Neuronal stem cell (in vitro differentiated cells): ENCODE measurements at regions not wholly inside any gene's neighbourhood (a gene's known extent, or its start where the extent isn't known, plus 50 kb on each side); places are given as distances from the start of the nearest gene placed in this dataset.

Experiments
- DNase-seq: peaks from one replicate; pipeline ENCODE4 v3.0.0-alpha.2; 2013; ENCODE audit warnings: low spot score
- H2AFZ ChIP-seq: one replicate; pipeline ENCODE4 v1.6.1; 2013; ENCODE audit warnings: mild to moderate bottlenecking, low read length, inconsistent platforms
- H2AK5ac ChIP-seq: 2 replicates; pipeline ENCODE4 v1.6.1; 2013; ENCODE audit warnings: low read depth, mild to moderate bottlenecking, inconsistent platforms, low read length, moderate library complexity, mixed read lengths
- H2BK120ac ChIP-seq: 2 replicates; pipeline ENCODE4 v1.6.1; 2013; ENCODE audit warnings: low read depth, mild to moderate bottlenecking, inconsistent platforms, low read length, moderate library complexity, mixed read lengths
- H2BK12ac ChIP-seq: one replicate; pipeline ENCODE4 v1.6.1; 2013; ENCODE audit warnings: low read length, inconsistent platforms
- H2BK15ac ChIP-seq: 2 replicates; pipeline ENCODE4 v1.6.1; 2013; ENCODE audit warnings: mild to moderate bottlenecking, low read length, inconsistent platforms, mixed read lengths
- H2BK5ac ChIP-seq: one replicate; pipeline ENCODE4 v1.6.1; 2013; ENCODE audit warnings: inconsistent platforms, mild to moderate bottlenecking, low read length, moderate library complexity
- H3K14ac ChIP-seq: one replicate; pipeline ENCODE4 v1.6.1; 2013; ENCODE audit warnings: low read length, inconsistent platforms
- H3K18ac ChIP-seq: 2 replicates; pipeline ENCODE4 v1.6.1; 2013; ENCODE audit warnings: low read length, inconsistent platforms
- H3K23ac ChIP-seq: 2 replicates; pipeline ENCODE4 v1.6.1; 2013; ENCODE audit warnings: low read depth, mild to moderate bottlenecking, mixed read lengths, low read length, inconsistent platforms; ENCODE audit not compliant: poor library complexity
- H3K27ac ChIP-seq: replicated peaks from 3 replicates; pipeline ENCODE4 v1.5.1; 2013; ENCODE audit warnings: low read length, inconsistent platforms
- H3K27me3 ChIP-seq, 3 experiments: 2 replicates each; pipeline ENCODE4 v1.6.1; 2013; ENCODE audit warnings: low read length in 3 of 3, mild to moderate bottlenecking in 2 of 3, inconsistent platforms in 1 of 3, low read depth in 1 of 3, mixed read lengths in 1 of 3, moderate library complexity in 1 of 3; ENCODE audit not compliant: control insufficient read depth in 3 of 3, insufficient read depth in 3 of 3
- H3K36me3 ChIP-seq, 2 donors: replicated peaks in 1 of 2; 2 replicates each; pipeline ENCODE4 v1.6.1; 2013; ENCODE audit warnings: low read length in 2 of 2; ENCODE audit not compliant: control insufficient read depth in 2 of 2, insufficient read depth in 2 of 2
- H3K4ac ChIP-seq: 2 replicates; pipeline ENCODE4 v1.6.1; 2013; ENCODE audit warnings: inconsistent platforms, mild to moderate bottlenecking, low read length, moderate library complexity
- H3K4me1 ChIP-seq, 2 donors: 1 replicate in 1 of 2; 2 replicates in 1 of 2; pipeline ENCODE4 v1.6.1; 2013; ENCODE audit warnings: low read length in 2 of 2, low read depth in 1 of 2; ENCODE audit not compliant: control insufficient read depth in 2 of 2, insufficient read depth in 1 of 2
- H3K4me2 ChIP-seq: one replicate; pipeline ENCODE4 v1.6.1; 2013; ENCODE audit warnings: mild to moderate bottlenecking, low read length, inconsistent platforms; ENCODE audit not compliant: insufficient read depth, poor library complexity, severe bottlenecking
- H3K4me3 ChIP-seq, 2 donors: 2 replicates each; pipeline ENCODE4 v1.5.1; 2013; ENCODE audit warnings: low read length in 2 of 2, mild to moderate bottlenecking in 2 of 2, inconsistent platforms in 1 of 2, moderate library complexity in 1 of 2
- H3K79me1 ChIP-seq: one replicate; pipeline ENCODE4 v1.6.1; 2013; ENCODE audit warnings: low read depth, mild to moderate bottlenecking, inconsistent platforms, low read length, moderate library complexity
- H3K9ac ChIP-seq: one replicate; pipeline ENCODE4 v1.6.1; 2013; ENCODE audit warnings: mild to moderate bottlenecking, low read depth, low read length, inconsistent platforms; ENCODE audit not compliant: poor library complexity
- H3K9me3 ChIP-seq, 2 donors: replicated peaks in 1 of 2; 2 replicates each; pipeline versions ENCODE3 to v1.6.1; 2013; ENCODE audit warnings: low read length in 2 of 2, mild to moderate bottlenecking in 2 of 2, inconsistent platforms in 1 of 2, low read depth in 1 of 2, mixed read lengths in 1 of 2, moderate library complexity in 1 of 2; ENCODE audit not compliant: control insufficient read depth in 2 of 2, insufficient read depth in 1 of 2
- H4K8ac ChIP-seq: one replicate; pipeline ENCODE4 v1.6.1; 2013; ENCODE audit warnings: low read depth, mild to moderate bottlenecking, inconsistent platforms, low read length, moderate library complexity
- H4K91ac ChIP-seq: one replicate; pipeline ENCODE4 v1.6.1; 2013; ENCODE audit warnings: low read length, low read depth, mild to moderate bottlenecking, inconsistent platforms; ENCODE audit not compliant: poor library complexity
- WGBS, 2 donors: extraction: QIAGEN DNeasy Blood & Tissue Kit; methylation state at CpG; one replicate each; pipeline ENCODE4 v1.1.7; 2013; ENCODE audit warnings: missing lambda C conversion rate in 2 of 2, mixed read lengths in 1 of 2; ENCODE audit not compliant: insufficient read length in 2 of 2, insufficient replicate concordance in 1 of 2; ENCODE audit errors: extremely low coverage in 2 of 2; 5-methylcytosine and 5-hydroxymethylcytosine counted together

- Histone ChIP-seq H3K9me3 (no peaks in the 10 kb centered on the region), H2BK12ac (no peak overlapping the region), H3K36me3 (no peaks in the 10 kb centered on the region), H2BK15ac (no peak overlapping the region), H2AFZ (no peak overlapping the region), H3K79me1 (no peaks in the 10 kb centered on the region), H3K23ac (no peak overlapping the region), H2AK5ac (no peak overlapping the region), H3K4me2 (no peak overlapping the region), H4K8ac (no peak overlapping the region), H3K18ac (no peak overlapping the region), H3K4ac (no peak overlapping the region), H2BK5ac (no peak overlapping the region), H2BK120ac (no peak overlapping the region), H4K91ac (no peak overlapping the region), H3K27me3 (no peaks in the 10 kb centered on the region), H3K9ac (no peak overlapping the region), H3K4me1 (peaks cover 0 to 4% of the 10 kb centered on the region in 2 donors), H3K27ac (no peak overlapping the region), H3K4me3 (no peak overlapping the region), H3K14ac (no peak overlapping the region)
- no CpG with 5 or more reads among the region's 2 CpGs for WGBS, 2 donors
- DNase-seq: no peak
Measured at GRCh38 chr6:108745664-108746336, 102.4 kb upstream of the ARMC2 start.

GRCh38 chr6:108746366-108746765, 101.9 kb upstream of the ARMC2 start:
- Histone ChIP-seq H2AFZ (no peak overlapping the region), H3K18ac (no peak overlapping the region), H3K79me1 (no peaks in the 10 kb centered on the region), H3K4me3 (no peak overlapping the region), H3K27ac (no peak overlapping the region), H3K9me3 (no peaks in the 10 kb centered on the region), H3K4ac (no peak overlapping the region), H3K9ac (no peak overlapping the region), H2BK120ac (no peak overlapping the region), H3K4me1 (peaks cover 0 to 4% of the 10 kb centered on the region in 2 donors), H2BK12ac (no peak overlapping the region), H3K4me2 (no peak overlapping the region), H3K14ac (no peak overlapping the region), H3K23ac (no peak overlapping the region), H3K36me3 (no peaks in the 10 kb centered on the region), H4K91ac (no peak overlapping the region), H3K27me3 (no peaks in the 10 kb centered on the region), H2BK5ac (no peak overlapping the region), H2AK5ac (no peak overlapping the region), H4K8ac (no peak overlapping the region), H2BK15ac (no peak overlapping the region)
- WGBS, 2 donors: no CpG with 5 or more reads among the region's 5 CpGs
- DNase-seq: no peak

- Histone ChIP-seq H3K4me3 (no peak overlapping the region), H2AFZ (no peak overlapping the region), H3K27me3 (no peaks in the 10 kb centered on the region), H2BK5ac (no peak overlapping the region), H2BK12ac (no peak overlapping the region), H3K23ac (no peak overlapping the region), H3K36me3 (no peaks in the 10 kb centered on the region), H3K79me1 (no peaks in the 10 kb centered on the region), H3K4ac (no peak overlapping the region), H3K9ac (no peak overlapping the region), H3K14ac (no peak overlapping the region), H4K91ac (no peak overlapping the region), H3K27ac (no peak overlapping the region), H3K4me1 (peaks cover 0 to 4% of the 10 kb centered on the region in 2 donors), H4K8ac (no peak overlapping the region), H2BK120ac (no peak overlapping the region), H3K9me3 (no peaks in the 10 kb centered on the region), H3K4me2 (no peak overlapping the region), H2AK5ac (no peak overlapping the region), H3K18ac (no peak overlapping the region), H2BK15ac (no peak overlapping the region)
- no peak for DNase-seq
- WGBS, 2 donors: no CpG with 5 or more reads among the region's 9 CpGs
Measured at GRCh38 chr6:108746836-108747575, 101.2 kb upstream of the ARMC2 start.

GRCh38 chr6:108748055-108748454, 100.2 kb upstream of the ARMC2 start:
- WGBS, 2 donors: no CpG with 5 or more reads among the region's 1 CpG
- no peak overlapping the region for H2AK5ac ChIP-seq

More at GRCh38 chr6:108748055-108748454, 100.2 kb upstream of the ARMC2 start:
- Histone ChIP-seq H3K27ac (no peak overlapping the region), H3K4me1 (peaks cover 0 to 4% of the 10 kb centered on the region in 2 donors), H3K27me3 (peaks cover 0 to 5% (median 0%) of the 10 kb centered on the region in 3 experiments), H2BK5ac (no peak overlapping the region), H3K4ac (no peak overlapping the region), H3K9me3 (no peaks in the 10 kb centered on the region), H3K79me1 (no peaks in the 10 kb centered on the region), H2AFZ (no peak overlapping the region), H4K91ac (no peak overlapping the region), H3K4me3 (no peak overlapping the region), H2BK12ac (no peak overlapping the region), H2BK120ac (no peak overlapping the region), H3K36me3 (no peaks in the 10 kb centered on the region), H4K8ac (no peak overlapping the region), H3K23ac (no peak overlapping the region), H3K9ac (no peak overlapping the region), H3K14ac (no peak overlapping the region), H3K4me2 (no peak overlapping the region), H3K18ac (no peak overlapping the region), H2BK15ac (no peak overlapping the region)
- DNase-seq: no peak
